ENCODE measurements at regions not wholly inside any gene's neighbourhood (a gene's known extent, or its start where the extent isn't known, plus 50 kb on each side); places are given as distances from the start of the nearest gene placed in this dataset.
"Not testable (repeated sequence)": the region's sequence is repeated elsewhere in the genome, so short reads cannot be mapped to it uniquely, and the experiment has no call there.

- no peak for DNase-seq (ENCODE audit: low read depth in 2 of 3, low spot score in 2 of 3)
Observed at GRCh38 chr2:15681089-15681885, 89.6 kb downstream of the DDX1 start.

DNA sequence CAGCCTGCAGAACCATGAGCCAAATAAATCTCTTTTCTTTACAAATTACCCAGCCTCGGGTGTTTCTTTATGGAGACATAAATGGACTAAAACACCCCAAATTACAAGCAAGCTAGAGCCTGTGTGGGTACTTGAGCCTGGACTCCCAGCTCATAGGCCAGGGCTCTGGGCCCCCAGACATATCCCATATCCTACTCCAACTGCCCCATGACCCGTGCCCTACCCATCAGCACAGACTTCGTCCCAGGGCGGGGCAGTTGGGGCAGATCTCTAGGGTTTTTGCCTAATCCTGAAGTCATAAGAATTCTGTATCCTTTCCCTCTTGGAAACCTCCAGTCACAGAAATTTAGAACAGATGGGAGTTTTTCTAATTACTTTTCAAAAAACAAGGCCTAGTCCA lies 90.7 kb downstream of the DDX1 start:
- no peak for DNase-seq (ENCODE audit: low read depth in 2 of 3, low spot score in 2 of 3)

DNA sequence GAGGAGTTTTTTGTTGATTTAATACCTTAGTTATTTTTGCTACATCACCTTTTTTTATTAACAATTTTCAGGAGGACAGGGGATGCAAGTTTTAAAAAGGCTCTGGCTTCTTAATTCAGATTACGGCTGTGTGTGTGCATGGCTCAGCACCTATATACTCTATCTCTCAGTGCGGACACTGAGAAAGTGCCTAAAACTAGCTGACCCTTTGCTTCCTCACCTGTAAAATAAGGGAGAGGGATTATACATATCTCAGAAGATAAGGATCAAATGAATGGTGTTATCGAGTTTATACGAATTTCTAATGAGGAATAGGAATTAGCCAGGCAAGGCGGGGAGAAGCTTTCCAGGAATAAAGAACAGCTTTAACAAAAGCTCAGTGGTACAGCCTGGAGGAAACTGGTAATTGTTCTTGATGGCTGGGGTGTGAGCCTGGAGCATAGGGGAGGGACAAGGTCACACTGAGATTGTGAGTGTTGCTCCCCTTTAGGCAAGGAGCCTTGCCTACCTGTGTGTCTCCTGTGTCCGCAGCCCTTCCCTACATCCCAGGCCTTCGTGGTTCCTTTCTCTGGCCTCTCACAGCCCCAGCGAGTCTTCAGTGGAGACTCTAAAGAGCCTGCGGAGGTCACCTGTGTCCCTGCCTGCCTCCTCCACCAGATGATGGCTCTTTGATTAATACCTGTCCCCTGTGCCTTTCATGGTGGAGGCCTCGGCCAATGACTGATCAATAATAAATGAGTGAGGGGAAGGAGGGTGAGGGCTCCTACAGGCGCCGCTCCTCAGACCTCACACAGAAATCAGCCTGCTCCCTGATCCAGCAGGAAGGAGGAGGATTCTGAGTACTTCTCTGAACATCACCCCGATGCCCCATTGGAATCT lies 92.7 kb downstream of the DDX1 start:
- no peak for DNase-seq (ENCODE audit: low read depth in 2 of 3, low spot score in 2 of 3)

- no peak for DNase-seq (ENCODE audit: low read depth in 2 of 3, low spot score in 2 of 3)
Observed at GRCh38 chr2:15685143-15685542, 93.5 kb downstream of the DDX1 start.

DNA sequence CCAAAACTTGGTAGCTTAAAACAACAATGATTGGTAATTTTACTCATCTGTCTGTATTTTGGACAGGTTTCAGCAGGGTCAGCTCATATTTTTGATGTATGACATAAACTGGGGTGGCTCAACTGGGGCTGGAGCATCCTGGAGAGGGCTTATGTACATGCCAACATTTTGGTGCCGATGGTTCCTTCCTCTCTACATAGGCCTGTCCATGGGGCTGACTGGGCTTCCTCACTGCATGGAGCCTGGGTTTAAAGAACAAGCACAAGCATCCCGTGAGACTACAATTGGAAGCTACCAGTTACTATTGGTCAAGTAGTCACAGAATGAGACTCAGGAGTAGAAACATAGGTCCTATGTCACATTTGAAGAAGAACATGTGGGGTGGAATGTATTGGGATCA lies 95.0 kb downstream of the DDX1 start:
- DNase-seq (ENCODE audit: low read depth in 2 of 3, low spot score in 2 of 3) = no peak

- DNase-seq (ENCODE audit: low read depth in 2 of 3, low spot score in 2 of 3) = no peak
Observed at GRCh38 chr2:15687243-15687642, 95.6 kb downstream of the DDX1 start.

DNA sequence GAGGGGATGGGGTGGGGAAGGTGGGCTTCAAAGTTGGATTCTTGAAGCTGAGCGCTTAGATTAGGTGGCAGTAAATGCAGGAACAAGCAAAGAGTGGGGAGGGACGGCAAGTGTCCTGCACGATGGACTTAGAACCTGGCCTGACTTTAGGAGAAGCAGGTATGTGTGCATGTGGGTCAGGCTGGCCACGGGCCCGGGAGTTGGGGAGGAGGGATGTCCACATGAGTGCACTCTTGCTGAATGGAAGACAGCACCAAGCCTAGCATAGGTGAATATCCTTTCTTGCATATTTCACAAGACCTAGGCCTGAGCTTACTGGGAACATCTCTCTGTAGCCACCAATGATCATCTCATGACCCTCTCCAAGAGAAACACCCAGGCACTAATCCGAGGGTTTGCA lies 96.1 kb downstream of the DDX1 start:
- DNase-seq (ENCODE audit: low read depth in 2 of 3, low spot score in 2 of 3) = no peak

- DNase-seq (ENCODE audit: low read depth in 2 of 3, low spot score in 2 of 3) = peak in 1 of 3 donors; percentile 17
Observed at GRCh38 chr2:15688924-15689568, 97.4 kb downstream of the DDX1 start.

GRCh38 chr2:15689654-15690053 lies 98.0 kb downstream of the DDX1 start:
- DNase-seq (ENCODE audit: low read depth in 2 of 3, low spot score in 2 of 3) = no peak

- DNase-seq (ENCODE audit: low read depth in 2 of 3, low spot score in 2 of 3) = no peak
Observed at GRCh38 chr2:15691586-15692310, 100.1 kb downstream of the DDX1 start.

GRCh38 chr2:15692551-15693377 lies 101.1 kb downstream of the DDX1 start:
- DNase-seq (ENCODE audit: low read depth in 2 of 3, low spot score in 2 of 3) = no peak

DNA sequence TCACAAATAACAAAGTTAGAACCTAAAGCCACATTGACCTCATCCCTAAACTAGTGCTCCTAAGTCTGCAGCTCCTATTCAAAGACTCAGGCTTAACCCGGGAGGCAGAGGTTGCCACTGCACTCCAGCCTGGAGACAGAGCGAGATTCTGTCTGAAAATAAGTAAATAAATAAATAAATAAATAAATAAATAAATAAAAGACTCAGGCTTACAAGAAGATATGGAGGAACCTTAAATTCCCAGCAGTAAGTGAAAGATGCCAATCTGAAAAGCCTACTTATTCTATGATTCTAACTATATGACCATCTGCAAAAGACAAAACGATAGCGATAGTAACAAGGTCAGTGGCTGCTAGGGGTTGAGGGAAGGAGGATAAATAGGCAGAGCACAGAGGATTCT lies 101.7 kb downstream of the DDX1 start:
- DNase-seq (ENCODE audit: low read depth in 2 of 3, low spot score in 2 of 3) = no peak

GRCh38 chr2:15693926-15694588 lies 102.4 kb downstream of the DDX1 start:
- DNase-seq (ENCODE audit: low read depth in 2 of 3, low spot score in 2 of 3) = no peak

- DNase-seq (ENCODE audit: low read depth in 2 of 3, low spot score in 2 of 3) = no peak
Observed at GRCh38 chr2:15694589-15694986, 102.9 kb downstream of the DDX1 start.

GRCh38 chr2:15695582-15696330 lies 104.1 kb downstream of the DDX1 start:
- no peak for DNase-seq (ENCODE audit: low read depth in 2 of 3, low spot score in 2 of 3)

DNA sequence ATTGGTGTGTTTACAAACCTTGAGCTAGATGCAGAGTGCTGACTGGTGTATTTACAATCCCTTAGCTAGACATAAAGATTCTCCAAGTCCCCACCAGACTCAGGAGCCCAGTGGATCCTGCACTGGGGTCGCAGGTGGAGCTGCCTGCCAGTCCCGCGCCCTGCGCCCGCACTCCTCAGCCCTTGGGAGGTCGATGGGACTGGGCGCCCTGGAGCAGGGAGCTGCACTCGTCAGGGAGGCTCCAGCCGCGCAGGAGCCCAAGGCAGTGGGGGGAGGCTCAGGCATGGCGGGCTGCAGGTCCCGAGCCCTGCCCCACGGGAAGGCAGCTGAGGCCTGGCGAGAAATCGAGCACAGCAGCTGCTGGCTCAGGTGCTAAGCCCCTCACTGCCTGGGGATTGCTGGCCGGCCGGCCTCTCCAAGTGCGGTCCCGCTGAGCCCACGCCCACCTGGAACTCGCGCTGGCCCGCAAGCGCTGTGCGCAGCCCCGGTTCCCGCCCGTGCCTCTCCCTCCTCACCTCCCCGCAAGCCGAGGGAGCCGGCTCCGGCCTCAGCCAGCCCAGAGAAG lies 105.0 kb downstream of the DDX1 start:
- not testable (repeated sequence) for DNase-seq (ENCODE audit: low read depth in 2 of 3, low spot score in 2 of 3)

DNA sequence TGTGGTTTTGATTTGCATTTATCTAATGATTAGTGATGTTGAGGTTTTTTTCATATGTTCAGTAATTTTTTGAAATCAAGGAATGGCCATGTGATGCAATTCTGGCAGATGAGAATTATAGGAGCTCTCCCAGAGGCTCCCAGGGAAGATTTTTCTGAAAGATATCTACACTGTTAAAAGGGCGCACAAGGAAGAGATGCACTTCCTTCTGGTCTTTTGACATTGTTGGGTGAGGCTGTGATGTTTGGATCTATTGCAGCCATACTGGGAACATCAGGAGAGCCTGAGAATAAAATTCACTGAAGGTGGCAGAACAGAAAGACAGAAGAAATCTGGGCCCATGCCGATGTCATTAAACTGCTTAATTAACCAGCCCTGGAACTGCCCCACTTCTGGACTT lies 108.5 kb downstream of the DDX1 start:
- DNase-seq (ENCODE audit: low read depth in 2 of 3, low spot score in 2 of 3) = no peak

- no peak for DNase-seq (ENCODE audit: low read depth in 2 of 3, low spot score in 2 of 3)
Observed at GRCh38 chr2:15700599-15701340, 109.1 kb downstream of the DDX1 start.

All from hematopoietic multipotent progenitor cell (in vitro differentiated cells).